ENCODE measurements at regions not wholly inside any gene's neighbourhood (a gene's known extent, or its start where the extent isn't known, plus 50 kb on each side); places are given as distances from the start of the nearest gene placed in this dataset.

DNA sequence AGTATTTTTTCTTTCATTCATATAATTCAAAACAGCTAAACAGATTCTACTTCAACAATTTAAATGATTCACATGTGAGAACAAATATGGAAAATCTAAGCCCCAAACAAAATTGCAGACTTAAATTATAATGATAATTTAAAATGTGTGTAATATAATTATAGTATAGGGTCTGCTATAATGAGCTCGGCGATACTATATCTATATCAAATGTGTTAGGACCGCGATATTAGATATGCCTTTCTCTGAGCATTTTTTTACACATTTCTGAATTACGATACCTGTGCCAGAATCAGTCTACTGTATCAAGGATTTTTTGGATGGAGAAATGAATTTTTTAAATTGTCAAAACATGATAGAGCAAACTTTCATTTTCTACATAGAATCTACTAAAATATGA lies 808.8 kb upstream of the POU3F3 start:
- TF ChIP-seq, protein P1, sequence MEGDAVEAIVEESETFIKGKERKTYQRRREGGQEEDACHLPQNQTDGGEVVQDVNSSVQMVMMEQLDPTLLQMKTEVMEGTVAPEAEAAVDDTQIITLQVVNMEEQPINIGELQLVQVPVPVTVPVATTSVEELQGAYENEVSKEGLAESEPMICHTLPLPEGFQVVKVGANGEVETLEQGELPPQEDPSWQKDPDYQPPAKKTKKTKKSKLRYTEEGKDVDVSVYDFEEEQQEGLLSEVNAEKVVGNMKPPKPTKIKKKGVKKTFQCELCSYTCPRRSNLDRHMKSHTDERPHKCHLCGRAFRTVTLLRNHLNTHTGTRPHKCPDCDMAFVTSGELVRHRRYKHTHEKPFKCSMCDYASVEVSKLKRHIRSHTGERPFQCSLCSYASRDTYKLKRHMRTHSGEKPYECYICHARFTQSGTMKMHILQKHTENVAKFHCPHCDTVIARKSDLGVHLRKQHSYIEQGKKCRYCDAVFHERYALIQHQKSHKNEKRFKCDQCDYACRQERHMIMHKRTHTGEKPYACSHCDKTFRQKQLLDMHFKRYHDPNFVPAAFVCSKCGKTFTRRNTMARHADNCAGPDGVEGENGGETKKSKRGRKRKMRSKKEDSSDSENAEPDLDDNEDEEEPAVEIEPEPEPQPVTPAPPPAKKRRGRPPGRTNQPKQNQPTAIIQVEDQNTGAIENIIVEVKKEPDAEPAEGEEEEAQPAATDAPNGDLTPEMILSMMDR (IDR thresholded peaks at IDR 0.05; ENCODE audit: low read length) = no peak
- TF ChIP-seq EZH2 (optimal IDR thresholded peaks at IDR 0.05; ENCODE audit: low read depth, low read length) = no peak

Data from MM.1S (cell line).